IPS-15b (cell line): ENCODE measurements at regions not wholly inside any gene's neighbourhood (a gene's known extent, or its start where the extent isn't known, plus 50 kb on each side); places are given as distances from the start of the nearest gene placed in this dataset.

Experiments
- H3K27me3 ChIP-seq: one replicate; pipeline ENCODE4 v1.6.1; 2013; ENCODE audit warnings: low read length; ENCODE audit not compliant: control insufficient read depth, insufficient read depth
- H3K36me3 ChIP-seq: one replicate; pipeline ENCODE4 v1.6.1; 2013; ENCODE audit warnings: low read length; ENCODE audit not compliant: control insufficient read depth, insufficient read depth
- H3K4me1 ChIP-seq: one replicate; pipeline ENCODE4 v1.6.1; 2013; ENCODE audit warnings: mild to moderate bottlenecking, low read length; ENCODE audit not compliant: control insufficient read depth, insufficient read depth
- H3K4me3 ChIP-seq: one replicate; pipeline ENCODE4 v1.5.1; 2013; ENCODE audit warnings: low read depth, low read length
- H3K9ac ChIP-seq: one replicate; pipeline ENCODE4 v1.6.1; 2013; ENCODE audit warnings: low read depth, mild to moderate bottlenecking, low read length
- H3K9me3 ChIP-seq: one replicate; pipeline ENCODE4 v1.6.1; 2013; ENCODE audit warnings: mild to moderate bottlenecking, low read length; ENCODE audit not compliant: control insufficient read depth, insufficient read depth

GRCh38 chr1:115199416-115200132, 110.3 kb upstream of the TSPAN2 start:
- Histone ChIP-seq H3K36me3 (no peaks in the 10 kb centered on the region), H3K4me3 (no peak overlapping the region), H3K27me3 (no peaks in the 10 kb centered on the region), H3K9ac (no peak overlapping the region), H3K9me3 (no peaks in the 10 kb centered on the region), H3K4me1 (no peaks in the 10 kb centered on the region)

- H3K36me3 ChIP-seq, result no peaks in the 10 kb centered on the region
- H3K27me3 ChIP-seq, result no peaks in the 10 kb centered on the region
- no peak overlapping the region for H3K4me3 ChIP-seq
- H3K4me1 ChIP-seq, result no peaks in the 10 kb centered on the region
- no peak overlapping the region for H3K9ac ChIP-seq
- H3K9me3 ChIP-seq, result no peaks in the 10 kb centered on the region
Measured at GRCh38 chr1:115198938-115199337, 109.6 kb upstream of the TSPAN2 start.

GRCh38 chr1:115196296-115196695, 107.0 kb upstream of the TSPAN2 start:
- Histone ChIP-seq H3K9ac (no peak overlapping the region), H3K9me3 (no peaks in the 10 kb centered on the region), H3K36me3 (no peaks in the 10 kb centered on the region), H3K4me3 (no peak overlapping the region), H3K4me1 (no peaks in the 10 kb centered on the region), H3K27me3 (no peaks in the 10 kb centered on the region)

- no peaks in the 10 kb centered on the region for H3K4me1 ChIP-seq
- no peak overlapping the region for H3K4me3 ChIP-seq
- H3K9me3 ChIP-seq, result no peaks in the 10 kb centered on the region
- H3K27me3 ChIP-seq, result no peaks in the 10 kb centered on the region
- no peak overlapping the region for H3K9ac ChIP-seq
- H3K36me3 ChIP-seq, result no peaks in the 10 kb centered on the region
Measured at GRCh38 chr1:115194506-115194905, 105.2 kb upstream of the TSPAN2 start.

- no peaks in the 10 kb centered on the region for H3K36me3 ChIP-seq
- no peaks in the 10 kb centered on the region for H3K27me3 ChIP-seq
- no peak overlapping the region for H3K4me3 ChIP-seq
Measured at GRCh38 chr1:115193046-115193828, 103.9 kb upstream of the TSPAN2 start.

GRCh38 chr1:115192200-115192767, 103.0 kb upstream of the TSPAN2 start:
- Histone ChIP-seq H3K4me1 (no peaks in the 10 kb centered on the region), H3K9ac (no peak overlapping the region), H3K9me3 (no peaks in the 10 kb centered on the region), H3K36me3 (no peaks in the 10 kb centered on the region), H3K4me3 (no peak overlapping the region), H3K27me3 (no peaks in the 10 kb centered on the region)

More at GRCh38 chr1:115193046-115193828, 103.9 kb upstream of the TSPAN2 start:
- Histone ChIP-seq H3K9me3 (no peaks in the 10 kb centered on the region), H3K4me1 (no peaks in the 10 kb centered on the region), H3K9ac (no peak overlapping the region)

- Histone ChIP-seq H3K9ac (no peak overlapping the region), H3K4me1 (no peaks in the 10 kb centered on the region), H3K9me3 (no peaks in the 10 kb centered on the region), H3K4me3 (no peak overlapping the region), H3K27me3 (no peaks in the 10 kb centered on the region), H3K36me3 (no peaks in the 10 kb centered on the region)
Measured at GRCh38 chr1:115191691-115192090, 102.4 kb upstream of the TSPAN2 start.

GRCh38 chr1:115190540-115191170, 101.4 kb upstream of the TSPAN2 start:
- Histone ChIP-seq H3K4me3 (no peak overlapping the region), H3K27me3 (no peaks in the 10 kb centered on the region), H3K9ac (no peak overlapping the region), H3K4me1 (no peaks in the 10 kb centered on the region), H3K36me3 (no peaks in the 10 kb centered on the region), H3K9me3 (no peaks in the 10 kb centered on the region)

- Histone ChIP-seq H3K27me3 (no peaks in the 10 kb centered on the region), H3K9ac (no peak overlapping the region), H3K4me3 (no peak overlapping the region), H3K36me3 (no peaks in the 10 kb centered on the region), H3K9me3 (no peaks in the 10 kb centered on the region), H3K4me1 (no peaks in the 10 kb centered on the region)
Measured at GRCh38 chr1:115189814-115190539, 100.7 kb upstream of the TSPAN2 start.

- Histone ChIP-seq H3K4me3 (no peak overlapping the region), H3K9me3 (no peaks in the 10 kb centered on the region), H3K36me3 (no peaks in the 10 kb centered on the region), H3K9ac (no peak overlapping the region), H3K4me1 (no peaks in the 10 kb centered on the region), H3K27me3 (no peaks in the 10 kb centered on the region)
Measured at GRCh38 chr1:115188680-115189395, 99.5 kb upstream of the TSPAN2 start.
